ENCODE measurements at regions not wholly inside any gene's neighbourhood (a gene's known extent, or its start where the extent isn't known, plus 50 kb on each side); places are given as distances from the start of the nearest gene placed in this dataset.
A peak's percentile ranks its signal among the peaks of the same experiment; 100 is the strongest.
"Not testable (repeated sequence)": the region's sequence is repeated elsewhere in the genome, so short reads cannot be mapped to it uniquely, and the experiment has no call there.

- no peak overlapping the region for H3K4me3 ChIP-seq (ENCODE audit: low read depth, low read length)
- DNase-seq (ENCODE audit: low read depth): peak; percentile 67
- TF ChIP-seq CTCF (IDR thresholded peaks at IDR 0.05; ENCODE audit: insufficient read depth, low read depth, low read length): no peak
Measured at GRCh38 chr7:79933144-79933543, 201.5 kb upstream of the GNAI1 start.

GRCh38 chr7:79930604-79931003, 204.0 kb upstream of the GNAI1 start:
- TF ChIP-seq CTCF (IDR thresholded peaks at IDR 0.05; ENCODE audit: insufficient read depth, low read depth, low read length): no peak
- H3K4me3 ChIP-seq (ENCODE audit: low read depth, low read length): no peak overlapping the region
- DNase-seq (ENCODE audit: low read depth): no peak

- DNase-seq (ENCODE audit: low read depth): no peak
- TF ChIP-seq CTCF (IDR thresholded peaks at IDR 0.05; ENCODE audit: insufficient read depth, low read depth, low read length): no peak
- no peak overlapping the region for H3K4me3 ChIP-seq (ENCODE audit: low read depth, low read length)
Measured at GRCh38 chr7:79927116-79927515, 207.5 kb upstream of the GNAI1 start.

GRCh38 chr7:79923953-79924352, 210.7 kb upstream of the GNAI1 start:
- no peak for TF ChIP-seq CTCF (IDR thresholded peaks at IDR 0.05; ENCODE audit: insufficient read depth, low read depth, low read length)
- DNase-seq (ENCODE audit: low read depth): peak; percentile 15
- no peak overlapping the region for H3K4me3 ChIP-seq (ENCODE audit: low read depth, low read length)

- no peak for TF ChIP-seq CTCF (IDR thresholded peaks at IDR 0.05; ENCODE audit: insufficient read depth, low read depth, low read length)
- no peak for DNase-seq (ENCODE audit: low read depth)
- no peak overlapping the region for H3K4me3 ChIP-seq (ENCODE audit: low read depth, low read length)
Measured at GRCh38 chr7:79922894-79923293, 211.7 kb upstream of the GNAI1 start.

DNA sequence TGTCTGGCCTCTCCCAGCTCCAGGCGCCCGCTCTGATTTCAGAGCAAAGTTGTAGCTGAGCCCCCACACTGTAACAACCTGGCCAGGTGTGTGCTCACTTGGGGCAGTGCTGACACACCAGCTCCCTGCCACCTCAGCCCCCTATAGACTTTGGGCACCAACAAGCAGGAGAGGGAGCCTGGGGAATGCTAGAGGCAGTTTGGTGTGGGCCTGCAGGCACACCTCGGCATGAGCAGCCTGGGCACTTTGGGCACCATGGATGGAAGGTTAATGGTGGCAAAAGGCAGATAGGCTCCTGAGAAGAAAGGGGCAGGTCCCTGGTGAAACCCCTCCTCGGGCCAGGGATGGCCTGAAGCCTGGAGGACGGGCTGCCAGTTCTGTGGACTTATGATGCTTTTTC, 212.7 kb upstream of the GNAI1 start:
- H3K4me3 ChIP-seq (ENCODE audit: low read depth, low read length): no peak overlapping the region
- no peak for DNase-seq (ENCODE audit: low read depth)
- no peak for TF ChIP-seq CTCF (IDR thresholded peaks at IDR 0.05; ENCODE audit: insufficient read depth, low read depth, low read length)

DNA sequence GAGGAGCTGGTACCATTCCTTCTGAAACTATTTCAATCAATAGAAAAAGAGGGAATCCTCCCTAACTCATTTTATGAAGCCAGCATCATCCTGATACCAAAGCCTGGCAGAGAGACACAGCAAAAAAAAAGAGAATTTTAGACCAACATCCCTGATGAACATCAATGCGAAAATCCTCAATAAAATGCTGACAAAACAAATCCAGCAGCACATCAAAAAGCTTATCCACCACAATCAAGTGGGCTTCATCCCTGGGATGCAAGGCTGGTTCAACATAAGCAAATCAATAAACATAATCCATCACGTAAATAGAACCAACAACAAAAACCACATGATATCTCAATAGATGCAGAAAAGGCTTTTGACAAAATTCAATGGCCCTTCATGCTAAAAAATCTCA, 216.0 kb upstream of the GNAI1 start:
- H3K4me3 ChIP-seq (ENCODE audit: low read depth, low read length); DNase-seq (ENCODE audit: low read depth): not testable (repeated sequence)

DNA sequence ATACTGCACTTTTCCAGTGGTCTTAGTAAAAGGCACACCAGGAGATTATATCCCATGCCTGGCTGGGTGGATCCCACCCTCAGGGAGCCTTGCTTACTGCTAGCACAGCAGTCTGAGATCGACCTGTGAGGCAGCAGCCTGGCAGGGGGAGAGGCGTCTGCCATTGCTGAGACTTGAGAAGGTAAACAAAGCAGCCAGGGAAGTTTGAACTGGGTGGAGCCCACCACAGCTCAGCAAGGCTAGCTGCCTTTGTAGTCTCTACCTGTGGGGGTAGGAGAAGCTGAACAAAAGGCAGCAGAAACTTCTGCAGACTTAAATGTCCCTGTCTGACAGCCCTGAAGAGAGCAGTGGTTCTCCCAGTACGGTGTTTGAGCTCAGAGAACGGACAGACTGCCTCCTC, 219.3 kb upstream of the GNAI1 start:
- H3K4me3 ChIP-seq (ENCODE audit: low read depth, low read length); DNase-seq (ENCODE audit: low read depth): not testable (repeated sequence)
